ENCODE measurements at regions not wholly inside any gene's neighbourhood (a gene's known extent, or its start where the extent isn't known, plus 50 kb on each side); places are given as distances from the start of the nearest gene placed in this dataset.
A peak's percentile ranks its signal among the peaks of the same experiment; 100 is the strongest.

GRCh38 chr13:111533900-111534683 is 213.7 kb downstream of the TEX29 start:
- DNase-seq (ENCODE audit: low spot score) (no peak), ATAC-seq (peak; percentile 52)

GRCh38 chr13:111534751-111535522 is 214.5 kb downstream of the TEX29 start:
- DNase-seq (ENCODE audit: low spot score) (no peak), ATAC-seq (peak; percentile 23)

GRCh38 chr13:111535523-111535811 is 215.0 kb downstream of the TEX29 start:
- no peak for ATAC-seq
- no peak for DNase-seq (ENCODE audit: low spot score)

DNA sequence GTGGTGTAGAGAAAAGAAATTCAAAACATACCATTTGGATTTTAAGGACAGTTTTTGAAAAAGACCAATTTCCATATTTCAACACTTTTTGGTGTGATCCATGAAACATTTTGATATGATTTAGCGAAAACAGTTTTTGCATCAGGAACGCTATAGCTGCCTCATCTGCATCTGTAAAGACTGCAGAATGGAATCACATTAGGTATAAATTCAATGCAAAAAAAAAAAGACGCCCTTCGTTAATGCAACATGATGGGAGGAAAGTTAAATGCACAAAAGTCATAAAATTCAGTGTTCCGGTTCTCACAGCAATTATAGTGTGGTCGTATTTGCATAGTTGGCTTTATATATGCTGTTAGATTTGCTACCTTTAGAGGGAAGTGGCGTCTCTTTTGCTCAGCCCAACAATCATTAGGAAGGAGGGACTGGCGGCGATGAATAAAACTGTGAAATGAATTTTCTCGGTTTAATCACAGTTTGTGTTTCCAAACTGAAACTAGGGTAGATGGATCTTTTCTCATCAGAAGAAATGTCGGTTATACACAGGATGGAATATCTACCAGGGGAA is 215.7 kb downstream of the TEX29 start:
- no peak for ATAC-seq
- DNase-seq (ENCODE audit: low spot score): no peak

DNA sequence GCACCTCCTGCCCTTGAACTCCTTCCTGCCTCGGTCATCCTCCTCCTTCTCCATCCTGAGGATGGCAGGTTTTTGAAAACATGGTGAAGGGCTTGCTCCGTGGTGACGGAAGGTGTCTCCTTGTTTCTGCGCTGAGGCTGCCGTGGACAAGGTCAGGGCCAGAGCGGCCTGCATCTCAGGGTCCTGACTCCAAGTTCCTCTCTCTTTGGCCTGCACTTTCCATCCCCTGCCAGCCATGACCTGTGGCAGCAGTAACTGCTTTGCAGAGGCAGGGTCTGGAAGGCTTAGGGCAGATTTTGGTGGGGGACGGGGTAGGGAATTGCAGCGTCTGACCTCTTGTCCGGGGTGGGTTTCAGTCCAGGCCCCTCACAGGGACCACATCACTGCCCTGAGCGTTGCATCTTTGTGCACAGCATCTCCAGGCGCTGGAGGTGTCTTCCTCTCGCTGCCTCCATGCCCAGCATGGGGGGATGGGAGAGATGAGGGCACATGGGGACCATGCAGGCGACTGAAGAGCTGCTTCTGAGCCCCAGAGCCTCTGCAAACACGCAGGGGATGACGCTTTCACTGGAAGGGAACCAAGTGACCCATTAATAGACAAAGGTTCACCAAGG is 216.8 kb downstream of the TEX29 start:
- no peak for DNase-seq (ENCODE audit: low spot score)
- ATAC-seq: no peak

DNA sequence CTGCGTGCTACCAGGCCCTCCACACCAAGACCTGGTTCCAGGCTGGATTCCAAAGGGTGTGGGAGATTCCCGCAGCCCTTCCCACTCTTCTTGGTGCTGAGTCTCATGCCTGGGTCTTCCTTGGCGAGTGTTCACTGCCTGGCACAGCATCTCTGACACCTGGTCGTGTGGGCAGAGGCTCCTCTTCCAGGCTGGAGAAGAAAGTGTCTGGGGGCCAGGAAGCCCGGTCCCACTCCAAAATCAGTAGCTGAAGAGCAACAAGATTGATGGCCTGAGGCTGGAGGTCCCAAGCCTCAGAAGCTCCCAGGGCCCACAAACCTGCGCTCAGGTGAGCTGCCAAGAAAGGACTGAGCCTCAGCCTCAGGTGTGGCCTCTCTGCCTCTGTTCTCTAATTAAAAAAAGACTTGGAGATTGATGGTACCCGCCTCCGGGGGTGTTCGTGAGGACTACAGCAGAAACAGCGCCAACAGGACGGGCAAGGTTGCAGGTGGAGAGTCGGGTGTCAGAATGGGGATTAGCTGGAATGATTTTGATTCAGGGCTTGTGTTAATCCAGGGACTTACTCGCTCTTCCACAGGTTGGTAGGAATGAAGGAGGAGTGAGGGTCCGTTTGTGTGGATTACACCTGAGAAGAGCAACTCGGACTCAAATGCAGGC is 217.5 kb downstream of the TEX29 start:
- no peak for ATAC-seq
- DNase-seq (ENCODE audit: low spot score): no peak

DNA sequence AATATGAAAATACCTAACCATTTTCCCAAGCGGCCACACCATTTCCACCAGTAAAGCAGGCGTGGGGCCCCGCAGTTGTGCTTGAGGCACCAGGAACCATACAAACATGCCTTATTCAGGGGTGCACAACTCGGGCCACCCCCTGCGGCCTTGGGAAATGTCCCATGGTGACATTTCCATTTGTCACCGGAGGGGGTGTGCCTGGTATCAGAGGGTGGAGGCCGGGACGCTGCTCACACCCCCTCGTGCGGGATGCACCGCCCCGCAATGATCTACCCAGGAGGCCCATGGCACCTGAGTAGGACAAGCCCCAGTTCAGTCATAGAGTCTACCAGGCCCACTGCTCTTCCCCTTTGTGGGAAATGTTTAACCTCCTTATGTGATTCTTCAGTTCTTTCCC is 218.8 kb downstream of the TEX29 start:
- DNase-seq (ENCODE audit: low spot score) (no peak), ATAC-seq (no peak)

GRCh38 chr13:111539791-111540446 is 219.5 kb downstream of the TEX29 start:
- no peak for ATAC-seq
- no peak for DNase-seq (ENCODE audit: low spot score)

GRCh38 chr13:111540486-111540885 is 220.0 kb downstream of the TEX29 start:
- DNase-seq (ENCODE audit: low spot score): no peak
- no peak for ATAC-seq

GRCh38 chr13:111541345-111541744 is 220.9 kb downstream of the TEX29 start:
- DNase-seq (ENCODE audit: low spot score) (no peak), ATAC-seq (no peak)

DNA sequence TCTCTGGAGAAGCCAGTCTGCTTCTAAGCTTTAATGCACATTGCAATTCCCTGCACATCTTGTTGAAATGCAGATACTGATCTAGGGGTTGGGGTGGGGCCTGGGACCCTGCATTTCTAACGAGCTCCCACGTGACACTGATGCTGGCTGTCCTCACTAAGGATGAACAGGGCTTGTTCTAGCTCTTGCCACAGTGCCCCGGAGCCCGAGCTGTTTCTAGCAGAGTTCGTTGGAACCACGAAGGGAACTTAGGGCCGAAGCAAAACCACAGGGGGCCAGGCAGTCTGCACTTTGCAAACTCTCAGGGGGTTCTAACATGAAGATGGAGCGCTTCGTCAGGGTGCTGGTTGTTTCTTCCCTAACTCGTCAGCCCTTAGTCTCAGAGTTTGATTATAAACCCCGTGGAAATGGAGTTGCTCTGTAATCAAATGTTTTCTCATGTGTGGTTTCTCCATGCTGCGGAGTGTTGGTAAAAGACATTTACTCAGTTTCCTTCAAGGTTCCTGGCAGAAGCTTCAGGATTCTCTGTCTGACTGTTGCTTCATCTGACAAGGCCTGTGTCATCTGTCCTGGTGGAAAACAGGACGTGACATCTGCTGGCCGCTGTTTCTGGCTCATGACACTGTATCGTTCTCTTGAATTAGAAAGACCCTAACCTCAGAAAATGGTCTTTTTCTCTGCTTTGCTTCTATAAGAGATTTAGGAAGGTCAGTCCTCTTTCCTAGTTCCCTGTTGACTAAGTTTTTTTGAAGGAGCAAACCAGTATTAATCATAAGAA is 221.5 kb downstream of the TEX29 start:
- ATAC-seq (peak; percentile 51), DNase-seq (ENCODE audit: low spot score) (no peak)

DNA sequence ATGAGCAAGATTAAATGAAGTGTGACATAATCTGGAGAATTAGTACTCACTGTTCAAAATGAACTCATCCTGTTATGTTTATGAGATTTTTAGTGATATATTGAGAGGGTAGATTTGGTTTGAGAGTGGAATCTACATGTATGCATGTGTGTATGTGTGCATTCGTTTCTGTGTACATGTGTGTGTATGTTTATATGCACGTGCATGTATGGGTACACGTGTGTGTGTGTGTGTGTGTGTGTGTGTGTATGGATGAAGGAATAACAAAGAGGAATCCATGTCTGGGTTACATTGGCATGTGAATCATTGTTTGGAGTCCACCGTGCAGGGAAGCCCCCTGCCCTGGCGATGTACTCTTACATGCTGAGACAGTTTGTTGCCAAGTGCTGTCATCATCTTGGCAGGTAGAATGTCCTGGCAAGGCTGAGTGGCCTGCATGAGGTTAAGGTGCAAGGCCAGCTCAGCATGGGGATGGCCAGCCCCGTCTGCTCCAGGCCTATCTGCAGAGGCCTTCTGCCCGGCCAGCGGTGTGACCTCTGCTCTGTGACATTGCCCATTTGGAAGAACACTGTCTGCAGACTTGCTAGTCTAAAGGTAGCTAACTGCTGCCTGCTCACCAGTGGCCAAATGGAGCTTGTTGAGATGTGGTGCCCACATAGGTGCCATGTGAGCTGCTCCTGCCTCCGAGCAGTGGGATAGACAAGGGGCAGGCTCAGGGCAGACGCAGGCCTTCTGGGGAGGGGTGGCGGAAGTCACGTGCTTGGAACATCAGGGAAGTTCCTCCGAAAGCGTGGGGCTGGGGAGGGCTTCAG is 222.3 kb downstream of the TEX29 start:
- ATAC-seq (peak; percentile 92), DNase-seq (ENCODE audit: low spot score) (peak; percentile 96)

DNA sequence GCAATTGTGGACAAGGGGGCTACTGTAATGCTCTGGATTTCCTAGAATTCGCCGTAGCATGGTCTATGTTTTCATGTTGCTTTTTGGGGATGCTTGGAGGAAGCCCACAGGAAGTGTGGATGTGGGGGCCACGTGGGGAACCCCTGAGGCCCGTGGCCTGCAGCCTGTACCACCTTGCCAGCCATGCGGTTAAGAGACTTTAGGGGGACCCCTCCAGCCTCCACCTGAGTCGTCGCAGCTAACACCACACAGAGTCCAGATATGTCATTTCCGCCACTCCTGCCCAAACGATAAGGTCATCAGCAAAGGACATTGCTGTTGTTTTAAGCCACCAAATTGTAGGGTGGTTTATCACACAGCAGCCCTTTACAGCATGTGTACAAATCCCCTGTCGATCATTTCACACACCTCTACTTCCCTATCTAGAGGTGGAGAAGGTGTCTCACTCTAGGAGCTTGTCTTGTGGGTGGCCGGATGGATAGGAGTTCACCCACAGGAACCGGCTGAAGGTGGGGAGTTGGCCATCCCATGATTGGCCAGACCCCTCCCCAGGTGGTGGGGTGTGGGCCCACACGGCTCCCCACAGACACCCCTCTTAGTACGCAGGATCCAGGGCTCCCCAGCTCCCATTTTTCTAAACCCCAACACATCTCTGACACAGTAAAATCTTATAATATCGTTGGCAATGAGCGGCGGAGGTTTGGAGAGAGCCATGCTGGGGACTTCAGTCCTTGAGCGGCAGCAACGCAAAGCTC is 226.7 kb downstream of the TEX29 start:
- DNase-seq (ENCODE audit: low spot score): no peak
- no peak for ATAC-seq

DNA sequence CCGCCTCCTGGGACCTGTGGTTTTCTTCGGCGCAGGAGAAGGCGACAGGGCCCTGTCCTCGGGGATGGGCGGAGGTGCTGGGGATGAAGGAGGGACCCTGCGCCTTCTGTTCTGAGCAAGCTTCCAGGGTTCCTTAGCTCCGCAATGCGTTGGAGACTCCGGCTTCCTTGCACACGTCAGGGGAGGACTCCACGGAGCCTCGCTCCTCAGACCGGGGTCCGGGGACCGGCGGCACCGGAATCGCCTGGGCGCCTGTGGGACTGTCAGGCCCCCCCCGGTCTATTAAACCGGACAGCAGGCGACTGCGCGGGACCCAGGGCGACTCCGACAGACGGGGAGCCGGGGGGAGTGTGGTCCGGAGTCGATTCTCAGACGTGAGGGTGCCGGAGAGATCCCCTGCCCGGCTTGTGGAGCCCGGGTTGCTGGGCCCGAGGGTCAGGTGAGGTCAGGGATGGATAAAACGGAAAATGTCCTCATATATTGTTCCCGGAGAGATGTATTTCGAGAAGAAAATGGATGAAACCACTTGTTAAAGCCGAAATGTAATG is 227.4 kb downstream of the TEX29 start:
- ATAC-seq (no peak), DNase-seq (ENCODE audit: low spot score) (no peak)

DNA sequence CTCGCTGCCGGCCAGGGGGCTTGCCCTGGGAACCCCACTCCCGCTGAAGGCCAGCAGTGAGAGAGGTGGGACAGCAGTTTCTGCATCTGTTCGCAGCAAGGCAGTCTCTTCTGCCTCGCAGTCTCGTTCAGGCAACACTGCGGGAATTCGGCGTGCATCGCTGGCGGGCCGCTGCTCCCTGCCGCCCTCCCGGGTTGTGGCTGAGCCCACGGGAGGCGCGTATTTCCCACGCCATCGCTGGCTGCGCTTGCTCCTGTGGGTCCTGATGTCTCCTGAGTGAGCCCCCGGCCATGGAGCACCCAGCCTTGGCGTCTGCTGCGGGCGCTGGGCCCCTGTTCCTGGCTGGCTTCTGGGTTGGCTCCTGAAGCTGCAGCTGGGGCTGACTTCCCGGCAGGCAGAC is 227.9 kb downstream of the TEX29 start:
- DNase-seq (ENCODE audit: low spot score) (no peak), ATAC-seq (no peak)

- ATAC-seq (no peak), DNase-seq (ENCODE audit: low spot score) (no peak)
Measured at GRCh38 chr13:111548805-111549204, 228.4 kb downstream of the TEX29 start.

DNA sequence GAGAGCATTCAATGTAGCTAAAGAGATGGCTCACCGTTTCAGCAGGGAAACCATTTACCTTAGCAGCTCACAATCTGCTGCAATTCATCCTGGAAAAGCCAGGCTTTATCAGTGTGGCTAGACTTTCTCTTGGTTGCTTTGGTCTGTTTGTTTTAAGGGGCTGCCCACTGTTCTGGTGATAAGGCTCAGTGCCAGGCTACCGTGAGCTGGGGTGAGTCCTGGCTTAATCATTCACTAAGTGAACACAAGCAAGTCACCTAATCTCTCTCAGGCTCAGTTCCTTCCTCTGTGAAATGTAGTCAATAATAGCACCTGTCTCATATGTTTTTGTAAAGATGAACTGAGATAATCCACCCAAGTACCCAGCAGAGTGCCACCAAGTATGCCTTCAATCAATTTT is 229.0 kb downstream of the TEX29 start:
- DNase-seq (ENCODE audit: low spot score): peak; percentile 85
- peak; percentile 69 for ATAC-seq

DNA sequence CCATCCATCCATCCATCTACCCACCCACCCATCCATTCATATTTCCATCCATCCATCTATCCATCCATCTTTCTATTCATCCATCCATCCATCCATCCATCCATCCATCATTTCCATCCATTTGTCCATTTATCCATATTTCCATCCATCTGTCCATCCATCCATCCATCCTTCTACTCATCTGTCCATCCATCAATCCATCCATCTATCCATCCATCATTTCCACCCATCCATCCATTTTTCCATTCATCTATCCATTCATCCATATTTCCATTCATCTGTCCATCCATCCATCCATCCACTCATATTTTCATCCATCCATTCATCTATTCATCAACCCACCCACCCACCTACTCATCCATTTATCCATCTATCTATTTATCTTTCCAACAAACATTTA is 229.6 kb downstream of the TEX29 start:
- DNase-seq (ENCODE audit: low spot score) (no peak), ATAC-seq (no peak)

Data from left lobe of liver (tissue), 2 donors.